Panc1 (cell line): ENCODE measurements at regions not wholly inside any gene's neighbourhood (a gene's known extent, or its start where the extent isn't known, plus 50 kb on each side); places are given as distances from the start of the nearest gene placed in this dataset.

ENCODE experiments used
- ATAC-seq: fragments of 200-7000 bp; cut with Tn5 transposase; 2 replicates; pipeline ENCODE4 v1.9.1; 2020; ENCODE audit warnings: mild to moderate bottlenecking, moderate library complexity
- BruUV-seq: library from RNA; stranded (reverse); fragments of 400-500 nt; replicated peaks from 2 replicates; lab custom pipeline; 2021; lab: Mats Ljungman, UMichigan
- CTCF ChIA-PET: fragments of 300-600 bp; sonication (Branson Sonifier 250); formaldehyde crosslinking; loops from one replicate; lab custom pipeline; 2022; ENCODE audit warnings: antibody characterized with exemption; lab: Charles Lee
- POLR2A ChIA-PET: fragments of 300-600 bp; sonication (Branson Sonifier 250); formaldehyde crosslinking; loops from one replicate; lab custom pipeline; 2022; ENCODE audit warnings: antibody characterized with exemption; lab: Charles Lee
- DNase-seq: peaks from one replicate; pipeline ENCODE4 v3.0.0-alpha.2; 2010; ENCODE audit warnings: low read depth, low spot score
- H3K27ac ChIP-seq: 2 replicates; pipeline ENCODE4 v1.5.1; 2011; ENCODE audit warnings: mild to moderate bottlenecking, low read length, inconsistent platforms
- H3K27me3 ChIP-seq: fragments of 200-500 bp; sonication (Bioruptor generic); 2 replicates; pipeline ENCODE4 v1.6.0; 2014; ENCODE audit warnings: low read length, inconsistent platforms; ENCODE audit not compliant: control insufficient read depth, insufficient read depth
- H3K36me3 ChIP-seq: fragments of 200-500 bp; sonication (Bioruptor generic); 2 replicates; pipeline ENCODE4 v1.5.1; 2014; ENCODE audit warnings: inconsistent platforms, mild to moderate bottlenecking, low read length, moderate library complexity; ENCODE audit not compliant: control insufficient read depth, insufficient read depth
- H3K4me1 ChIP-seq: 2 replicates; pipeline ENCODE4 v1.5.1; 2011; ENCODE audit warnings: inconsistent platforms, mild to moderate bottlenecking, low read length, moderate library complexity; ENCODE audit not compliant: control insufficient read depth, insufficient read depth
- H3K4me3 ChIP-seq, 2 experiments: 2 replicates each; pipeline ENCODE4 v1.5.1; 2011 to 2012; ENCODE audit warnings: low read depth in 2 of 2, low read length in 2 of 2, mild to moderate bottlenecking in 2 of 2, inconsistent platforms in 1 of 2, moderate library complexity in 1 of 2
- H3K9me3 ChIP-seq: fragments of 200-500 bp; sonication (Bioruptor generic); 2 replicates; pipeline ENCODE4 v1.5.1; 2014; ENCODE audit warnings: low read depth, mild to moderate bottlenecking, inconsistent platforms, low read length, moderate library complexity; ENCODE audit not compliant: control insufficient read depth, insufficient read depth
- POLR2AphosphoS5 ChIP-seq: IDR thresholded peaks from 2 replicates; pipeline ENCODE4 v1.6.1; 2012; ENCODE audit warnings: mild to moderate bottlenecking, low read depth, low read length, moderate library complexity
- SIN3A ChIP-seq: IDR thresholded peaks from 2 replicates; pipeline ENCODE4 v1.6.1; 2012; ENCODE audit warnings: low read depth, mild to moderate bottlenecking, low read length, moderate library complexity, borderline replicate concordance; ENCODE audit not compliant: insufficient read depth
- TCF7L2 ChIP-seq: IDR thresholded peaks from 2 replicates; pipeline ENCODE4 v1.6.1; 2011; ENCODE audit warnings: mild to moderate bottlenecking, low read depth, low read length, inconsistent platforms
- in situ Hi-C: cut with HindIII; loops from 2 replicates; pipeline ENCODE4 v1.10.0; 2016; ENCODE audit warnings: low sequenced_read_pairs, low pct_unique_long_range_greater_than_20kb
- intact Hi-C: fragments of 100-400 bp; cut with micrococcal nuclease; formaldehyde crosslinking; loops from one replicate; pipeline ENCODE4 v1.10.0; 2022; ENCODE audit not compliant: unreplicated experiment
- TF ChIP-seq, protein P1 (sequence below), 2 experiments: IDR thresholded peaks; 2 replicates each; pipeline ENCODE4 v1.6.1; 2011 to 2012; ENCODE audit warnings: low read depth in 2 of 2, control low read depth in 1 of 2, low read length in 1 of 2, mild to moderate bottlenecking in 1 of 2, moderate library complexity in 1 of 2; ENCODE audit not compliant: insufficient read depth in 1 of 2
- TF ChIP-seq, protein P2 (sequence below): fragments of 450-650 bp; IDR thresholded peaks from 2 replicates; pipeline ENCODE4 v1.5.1; 2017; ENCODE audit warnings: mild to moderate bottlenecking

DNA sequence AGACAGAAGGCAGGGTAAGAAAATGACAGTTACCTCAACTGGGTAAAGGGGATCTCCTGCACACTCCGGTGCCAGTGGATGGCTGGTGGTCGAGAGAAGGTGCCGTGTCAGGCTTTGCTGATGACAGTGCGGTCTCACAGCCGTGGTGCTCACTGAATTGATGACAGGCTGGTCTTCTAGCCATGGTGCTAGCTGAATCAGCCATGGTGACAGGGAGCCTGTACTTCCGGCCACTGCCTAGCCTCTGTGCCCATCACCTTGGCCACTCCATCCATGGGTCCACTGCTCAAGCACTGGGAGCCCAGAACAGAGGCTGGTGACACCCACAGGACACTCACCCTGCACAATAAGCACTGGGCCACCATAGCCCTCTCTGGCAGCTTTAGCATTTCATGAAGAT lies 315.9 kb downstream of the FBXO15 start:
- Histone ChIP-seq H3K4me1 (no peaks in the 10 kb centered on the region), H3K27me3 (0 out of 2 replicates have a peak, but pooled peaks cover 3% of the 10 kb centered on the region), H3K9me3 (no peaks in the 10 kb centered on the region), H3K36me3 (no peaks in the 10 kb centered on the region), H3K27ac (no peak overlapping the region), H3K4me3 (no peak overlapping the region)
- POLR2A ChIA-PET = no interaction called here
- TF ChIP-seq TCF7L2 = no peak
- no peak for TF ChIP-seq POLR2AphosphoS5
- TF ChIP-seq, protein P1, sequence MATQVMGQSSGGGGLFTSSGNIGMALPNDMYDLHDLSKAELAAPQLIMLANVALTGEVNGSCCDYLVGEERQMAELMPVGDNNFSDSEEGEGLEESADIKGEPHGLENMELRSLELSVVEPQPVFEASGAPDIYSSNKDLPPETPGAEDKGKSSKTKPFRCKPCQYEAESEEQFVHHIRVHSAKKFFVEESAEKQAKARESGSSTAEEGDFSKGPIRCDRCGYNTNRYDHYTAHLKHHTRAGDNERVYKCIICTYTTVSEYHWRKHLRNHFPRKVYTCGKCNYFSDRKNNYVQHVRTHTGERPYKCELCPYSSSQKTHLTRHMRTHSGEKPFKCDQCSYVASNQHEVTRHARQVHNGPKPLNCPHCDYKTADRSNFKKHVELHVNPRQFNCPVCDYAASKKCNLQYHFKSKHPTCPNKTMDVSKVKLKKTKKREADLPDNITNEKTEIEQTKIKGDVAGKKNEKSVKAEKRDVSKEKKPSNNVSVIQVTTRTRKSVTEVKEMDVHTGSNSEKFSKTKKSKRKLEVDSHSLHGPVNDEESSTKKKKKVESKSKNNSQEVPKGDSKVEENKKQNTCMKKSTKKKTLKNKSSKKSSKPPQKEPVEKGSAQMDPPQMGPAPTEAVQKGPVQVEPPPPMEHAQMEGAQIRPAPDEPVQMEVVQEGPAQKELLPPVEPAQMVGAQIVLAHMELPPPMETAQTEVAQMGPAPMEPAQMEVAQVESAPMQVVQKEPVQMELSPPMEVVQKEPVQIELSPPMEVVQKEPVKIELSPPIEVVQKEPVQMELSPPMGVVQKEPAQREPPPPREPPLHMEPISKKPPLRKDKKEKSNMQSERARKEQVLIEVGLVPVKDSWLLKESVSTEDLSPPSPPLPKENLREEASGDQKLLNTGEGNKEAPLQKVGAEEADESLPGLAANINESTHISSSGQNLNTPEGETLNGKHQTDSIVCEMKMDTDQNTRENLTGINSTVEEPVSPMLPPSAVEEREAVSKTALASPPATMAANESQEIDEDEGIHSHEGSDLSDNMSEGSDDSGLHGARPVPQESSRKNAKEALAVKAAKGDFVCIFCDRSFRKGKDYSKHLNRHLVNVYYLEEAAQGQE (IDR thresholded peaks at IDR 0.05; ENCODE audit: insufficient read depth in 1 of 2, low read depth in 2 of 2, low read length in 1 of 2) = no peak
- TF ChIP-seq, protein P2, sequence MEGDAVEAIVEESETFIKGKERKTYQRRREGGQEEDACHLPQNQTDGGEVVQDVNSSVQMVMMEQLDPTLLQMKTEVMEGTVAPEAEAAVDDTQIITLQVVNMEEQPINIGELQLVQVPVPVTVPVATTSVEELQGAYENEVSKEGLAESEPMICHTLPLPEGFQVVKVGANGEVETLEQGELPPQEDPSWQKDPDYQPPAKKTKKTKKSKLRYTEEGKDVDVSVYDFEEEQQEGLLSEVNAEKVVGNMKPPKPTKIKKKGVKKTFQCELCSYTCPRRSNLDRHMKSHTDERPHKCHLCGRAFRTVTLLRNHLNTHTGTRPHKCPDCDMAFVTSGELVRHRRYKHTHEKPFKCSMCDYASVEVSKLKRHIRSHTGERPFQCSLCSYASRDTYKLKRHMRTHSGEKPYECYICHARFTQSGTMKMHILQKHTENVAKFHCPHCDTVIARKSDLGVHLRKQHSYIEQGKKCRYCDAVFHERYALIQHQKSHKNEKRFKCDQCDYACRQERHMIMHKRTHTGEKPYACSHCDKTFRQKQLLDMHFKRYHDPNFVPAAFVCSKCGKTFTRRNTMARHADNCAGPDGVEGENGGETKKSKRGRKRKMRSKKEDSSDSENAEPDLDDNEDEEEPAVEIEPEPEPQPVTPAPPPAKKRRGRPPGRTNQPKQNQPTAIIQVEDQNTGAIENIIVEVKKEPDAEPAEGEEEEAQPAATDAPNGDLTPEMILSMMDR = no peak
- DNase-seq (no peak), ATAC-seq (no peak)
- no TSS peak for BruUV-seq
- CTCF ChIA-PET = no interaction called here
- in situ Hi-C loops = no loop called here
- intact Hi-C loops = no loop called here

DNA sequence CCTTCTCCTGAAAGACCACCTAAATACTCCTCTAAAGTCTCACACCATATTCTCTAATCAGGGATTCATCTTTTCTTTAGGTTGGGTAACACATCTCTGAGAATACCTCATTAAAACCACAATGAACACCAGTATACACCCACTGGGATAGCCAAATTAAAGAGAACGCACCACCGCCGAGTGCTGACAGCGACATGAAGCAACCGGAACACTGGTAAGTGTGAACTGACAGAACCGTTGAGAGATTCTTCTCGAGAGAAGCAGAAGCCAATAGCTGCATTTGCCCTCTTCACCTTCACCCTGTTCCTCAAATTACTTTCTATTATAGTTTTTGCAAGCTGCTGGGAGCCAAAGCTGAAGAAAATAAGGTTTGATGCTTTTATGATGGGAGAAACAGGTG lies 318.5 kb downstream of the FBXO15 start:
- POLR2A ChIA-PET = no interaction called here
- TF ChIP-seq, protein P1 (IDR thresholded peaks at IDR 0.05; ENCODE audit: insufficient read depth in 1 of 2, low read depth in 2 of 2, low read length in 1 of 2) = no peak
- no peak for TF ChIP-seq SIN3A
- no peak for TF ChIP-seq POLR2AphosphoS5
- no peak for TF ChIP-seq TCF7L2
- TF ChIP-seq, protein P2 = no peak

More for the DNA sequence above, 318.5 kb downstream of the FBXO15 start:
- H3K4me3 ChIP-seq = no peak overlapping the region
- no peaks in the 10 kb centered on the region for H3K4me1 ChIP-seq
- BruUV-seq = no TSS peak
- intact Hi-C loops = no loop called here
- no peak for ATAC-seq
- H3K36me3 ChIP-seq = no peaks in the 10 kb centered on the region
- H3K27me3 ChIP-seq = peaks cover 4% of the 10 kb centered on the region; the same call in 1 of the 2 replicates
- DNase-seq = no peak
- in situ Hi-C loops = no loop called here
- no peaks in the 10 kb centered on the region for H3K9me3 ChIP-seq
- no peak overlapping the region for H3K27ac ChIP-seq
- CTCF ChIA-PET = no interaction called here
